GM13977 (cell line): ENCODE measurements at regions not wholly inside any gene's neighbourhood (a gene's known extent, or its start where the extent isn't known, plus 50 kb on each side); places are given as distances from the start of the nearest gene placed in this dataset.

Source experiments
- DNase-seq: peaks from one replicate; pipeline ENCODE4 v3.0.0; 2012; ENCODE audit warnings: low spot score
- in situ Hi-C: fragments of 300-500 bp; cut with MboI; formaldehyde crosslinking; loops from one replicate; pipeline ENCODE4 v1.12.0; 2022; ENCODE audit warnings: low sequenced_read_pairs, low pct_unique_long_range_greater_than_20kb, mixed read lengths, inconsistent platforms; ENCODE audit not compliant: unreplicated experiment
- TF ChIP-seq, protein P1 (sequence below): IDR thresholded peaks from 2 replicates; pipeline ENCODE4 v1.5.1; 2012; ENCODE audit warnings: mild to moderate bottlenecking, control low read depth; ENCODE audit not compliant: insufficient read depth; ENCODE audit errors: extremely low read depth, missing control alignments

DNA sequence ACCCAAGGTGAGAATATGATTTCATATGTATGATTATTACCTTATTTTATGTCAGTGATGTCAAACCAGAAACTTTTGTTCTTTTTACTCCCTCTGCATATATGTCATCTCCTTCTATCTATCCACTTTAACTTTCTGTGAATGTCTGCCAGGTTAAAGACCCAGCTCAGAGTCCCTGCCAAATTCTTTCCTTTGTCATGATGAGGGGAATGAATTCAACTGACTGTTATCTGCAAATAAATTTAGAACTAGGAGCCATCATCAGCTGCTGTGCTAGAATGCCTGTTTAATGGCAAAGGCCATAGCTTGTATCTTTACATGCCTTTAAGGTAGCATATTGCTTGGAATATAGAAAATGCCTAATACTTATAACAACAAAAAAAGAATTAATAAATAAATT, 815.6 kb upstream of the NEGR1 start:
- no peak for DNase-seq
- in situ Hi-C loops = no loop called here
- TF ChIP-seq, protein P1, sequence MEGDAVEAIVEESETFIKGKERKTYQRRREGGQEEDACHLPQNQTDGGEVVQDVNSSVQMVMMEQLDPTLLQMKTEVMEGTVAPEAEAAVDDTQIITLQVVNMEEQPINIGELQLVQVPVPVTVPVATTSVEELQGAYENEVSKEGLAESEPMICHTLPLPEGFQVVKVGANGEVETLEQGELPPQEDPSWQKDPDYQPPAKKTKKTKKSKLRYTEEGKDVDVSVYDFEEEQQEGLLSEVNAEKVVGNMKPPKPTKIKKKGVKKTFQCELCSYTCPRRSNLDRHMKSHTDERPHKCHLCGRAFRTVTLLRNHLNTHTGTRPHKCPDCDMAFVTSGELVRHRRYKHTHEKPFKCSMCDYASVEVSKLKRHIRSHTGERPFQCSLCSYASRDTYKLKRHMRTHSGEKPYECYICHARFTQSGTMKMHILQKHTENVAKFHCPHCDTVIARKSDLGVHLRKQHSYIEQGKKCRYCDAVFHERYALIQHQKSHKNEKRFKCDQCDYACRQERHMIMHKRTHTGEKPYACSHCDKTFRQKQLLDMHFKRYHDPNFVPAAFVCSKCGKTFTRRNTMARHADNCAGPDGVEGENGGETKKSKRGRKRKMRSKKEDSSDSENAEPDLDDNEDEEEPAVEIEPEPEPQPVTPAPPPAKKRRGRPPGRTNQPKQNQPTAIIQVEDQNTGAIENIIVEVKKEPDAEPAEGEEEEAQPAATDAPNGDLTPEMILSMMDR = no peak

DNA sequence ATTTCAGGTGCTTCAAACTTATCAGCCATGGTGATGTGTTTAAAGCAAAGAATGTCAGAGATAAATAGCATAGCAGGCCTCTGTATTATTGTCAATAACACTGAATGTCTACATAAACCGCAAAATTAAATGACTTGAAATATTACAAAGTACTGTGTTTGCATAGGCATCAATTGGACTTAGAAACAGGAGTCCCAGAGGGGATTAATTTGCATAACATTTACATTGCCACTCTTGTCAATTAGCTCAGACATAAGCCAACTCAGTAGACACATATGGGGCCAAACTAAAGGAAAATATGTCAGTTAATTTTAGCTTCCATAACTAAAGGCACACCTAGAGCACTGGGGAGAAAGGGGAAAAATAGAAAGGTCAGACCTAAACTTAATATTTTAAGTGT, 814.5 kb upstream of the NEGR1 start:
- in situ Hi-C loops = no loop called here
- TF ChIP-seq, protein P1 = no peak
- DNase-seq = no peak

DNA sequence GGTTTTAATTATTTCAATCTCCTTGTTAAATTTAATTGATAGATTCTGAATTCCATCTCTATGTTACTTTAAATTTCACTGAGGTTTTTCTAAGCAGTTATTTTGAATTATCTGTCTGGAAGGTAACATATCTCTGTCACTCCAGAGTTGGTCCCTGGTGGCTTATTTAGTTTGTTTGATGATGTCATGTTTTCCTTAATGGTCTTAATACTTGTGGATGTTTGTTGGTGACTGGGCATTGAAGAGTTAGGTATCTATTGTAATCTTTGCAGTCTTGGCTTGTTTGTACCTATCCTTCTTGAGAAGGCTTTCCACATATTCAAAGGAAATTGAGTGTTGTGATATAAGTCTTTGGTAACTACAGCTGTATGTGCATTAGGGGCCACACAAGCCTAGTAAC, 810.0 kb upstream of the NEGR1 start:
- TF ChIP-seq, protein P1 = no peak
- in situ Hi-C loops = no loop called here
- no peak for DNase-seq

DNA sequence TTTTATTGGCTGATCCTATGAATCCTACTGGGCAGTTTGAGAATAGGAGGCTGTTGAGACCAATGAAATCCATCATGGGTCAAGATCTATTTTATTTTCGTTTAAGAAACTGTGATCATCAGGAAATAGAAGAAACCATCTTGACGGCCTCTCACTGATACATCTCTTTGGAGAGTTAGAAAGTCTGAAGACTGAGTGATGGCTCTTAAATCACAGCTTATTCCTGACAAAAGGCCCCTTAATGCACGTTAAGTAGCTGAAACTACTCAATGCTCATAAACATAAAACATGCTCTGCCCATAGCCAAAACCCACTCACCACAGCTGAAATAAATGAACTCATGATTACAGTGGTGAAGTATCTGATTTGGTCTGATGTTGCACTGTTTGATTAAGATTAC, 784.5 kb upstream of the NEGR1 start:
- TF ChIP-seq, protein P1 = no peak
- in situ Hi-C loops = no loop called here
- DNase-seq = no peak

DNA sequence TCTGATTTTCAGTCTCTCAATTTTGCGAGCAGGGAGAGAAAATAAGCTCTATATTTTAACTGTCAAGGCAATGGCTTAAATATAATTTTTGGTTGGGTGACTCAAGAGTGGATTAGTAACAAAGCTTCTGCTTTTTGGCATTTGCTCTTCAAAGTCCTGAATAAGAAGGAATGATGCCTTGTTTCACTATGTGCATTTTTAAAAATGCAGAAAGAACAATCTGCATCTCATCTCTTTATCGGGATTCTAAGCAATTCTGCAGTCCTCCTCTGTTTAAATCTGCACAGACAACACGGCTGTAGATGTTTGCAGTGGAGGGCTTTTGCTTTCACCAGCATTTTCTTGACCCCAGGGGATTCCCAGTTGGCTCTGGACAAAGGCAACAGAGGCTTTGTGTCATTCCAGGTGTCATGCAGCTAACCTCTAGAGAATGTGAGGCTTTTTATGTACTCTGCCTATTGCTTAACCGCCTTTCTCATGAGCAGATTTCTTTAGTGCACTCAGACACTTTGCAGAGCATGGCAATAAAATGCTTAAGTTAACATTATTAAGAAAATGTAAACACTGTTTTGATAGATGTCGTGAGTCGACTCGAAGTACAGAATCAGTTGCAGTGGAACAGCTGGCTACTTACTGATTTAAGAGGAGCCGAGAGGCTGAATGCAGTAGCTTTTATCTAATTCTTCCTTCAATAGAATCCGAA, 783.2 kb upstream of the NEGR1 start:
- in situ Hi-C loops = no loop called here
- no peak for DNase-seq
- TF ChIP-seq, protein P1 = no peak

DNA sequence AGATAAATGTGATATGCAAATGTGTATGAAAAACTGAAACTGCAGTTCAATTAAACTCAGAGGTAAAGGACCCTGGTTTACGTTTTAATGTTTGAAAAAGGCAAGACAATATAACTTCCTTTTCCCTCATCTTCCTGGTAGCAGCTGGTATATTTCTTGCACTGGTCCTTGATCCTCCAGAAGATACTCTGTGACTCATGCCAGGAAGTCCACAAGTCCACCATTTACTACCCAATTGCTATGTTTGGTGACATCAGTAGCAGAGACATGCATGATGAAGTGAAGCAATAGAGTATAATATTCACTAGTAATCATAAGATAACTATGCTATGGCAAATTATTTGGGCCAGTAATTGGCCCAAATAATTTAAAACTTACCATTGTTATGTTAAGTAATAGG, 774.5 kb upstream of the NEGR1 start:
- DNase-seq = no peak
- in situ Hi-C loops = no loop called here

More for the DNA sequence above, 774.5 kb upstream of the NEGR1 start:
- TF ChIP-seq, protein P1 = no peak
